ENCODE measurements at regions not wholly inside any gene's neighbourhood (a gene's known extent, or its start where the extent isn't known, plus 50 kb on each side); places are given as distances from the start of the nearest gene placed in this dataset.

DNA sequence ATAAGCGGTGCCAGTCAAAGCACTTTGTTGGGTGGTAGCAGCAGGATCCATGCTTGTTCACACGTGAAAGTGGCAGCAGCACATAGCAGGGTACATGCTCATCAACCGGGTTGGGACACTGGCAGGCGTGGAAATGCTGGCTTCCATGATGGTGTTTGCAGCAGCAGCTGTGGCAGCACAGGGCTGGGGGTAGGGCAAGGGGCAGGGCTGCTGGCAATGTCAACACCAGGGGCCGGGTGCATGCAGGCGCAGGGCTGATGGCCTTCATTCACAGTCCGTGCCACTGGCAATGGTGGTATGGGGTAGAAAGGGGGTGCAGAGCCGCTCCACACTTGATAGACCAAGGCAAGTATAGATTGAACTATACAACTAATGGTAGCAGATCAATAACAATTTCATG lies 374.7 kb upstream of the FAM241A start (continued):
- TF ChIP-seq NANOG (IDR thresholded peaks at IDR 0.05; ENCODE audit: insufficient read depth, low read depth, low read length, poor library complexity, severe bottlenecking), result no peak
- no peak for TF ChIP-seq PHF8 (conservative IDR thresholded peaks at IDR 0.05; ENCODE audit: low read depth, low read length)
- no peak for TF ChIP-seq YY1 (IDR thresholded peaks at IDR 0.05; ENCODE audit: low read depth, low read length)
- TF ChIP-seq TAF1 (IDR thresholded peaks at IDR 0.05; ENCODE audit: low read depth, low read length), result no peak
- TF ChIP-seq GTF2F1 (IDR thresholded peaks at IDR 0.05; ENCODE audit: borderline replicate concordance, low read depth, low read length), result no peak
